MM.1S (cell line): ENCODE measurements at regions not wholly inside any gene's neighbourhood (a gene's known extent, or its start where the extent isn't known, plus 50 kb on each side); places are given as distances from the start of the nearest gene placed in this dataset.

Source experiments
- DNase-seq: peaks from one replicate; pipeline ENCODE4 v3.0.0-alpha.2; 2015
- H2AFZ ChIP-seq: fragments of 300-600 bp; sonication (generic); 2 replicates; pipeline ENCODE4 v1.6.0; 2016; ENCODE audit warnings: antibody characterized with exemption, low read length
- H3F3A ChIP-seq: fragments of 300-600 bp; sonication (generic); 2 replicates; pipeline ENCODE4 v1.6.1; 2016; ENCODE audit warnings: mild to moderate bottlenecking, antibody characterized with exemption, low read length, moderate library complexity, mixed read lengths; ENCODE audit not compliant: insufficient read depth
- H3K27ac ChIP-seq: fragments of 300-600 bp; sonication (generic); 2 replicates; pipeline ENCODE4 v1.5.1; 2016; ENCODE audit warnings: mild to moderate bottlenecking, low read length
- H3K27me3 ChIP-seq: fragments of 300-600 bp; sonication (generic); replicated peaks from 2 replicates; pipeline ENCODE4 v1.6.0; 2016; ENCODE audit warnings: low read length; ENCODE audit not compliant: insufficient read depth
- H3K36me3 ChIP-seq: fragments of 300-600 bp; sonication (generic); replicated peaks from 2 replicates; pipeline ENCODE4 v1.6.1; 2016; ENCODE audit warnings: mild to moderate bottlenecking, low read length, mixed read lengths; ENCODE audit not compliant: insufficient read depth
- H3K4me1 ChIP-seq: fragments of 300-600 bp; sonication (generic); 2 replicates; pipeline ENCODE4 v1.6.1; 2016; ENCODE audit warnings: low read length, mixed read lengths
- H3K4me2 ChIP-seq: fragments of 300-600 bp; sonication (generic); 2 replicates; pipeline ENCODE4 v1.6.0; 2016; ENCODE audit warnings: low read depth, low read length
- H3K4me3 ChIP-seq: fragments of 300-600 bp; sonication (generic); 2 replicates; pipeline ENCODE4 v1.5.1; 2016; ENCODE audit warnings: low read length, mixed read lengths
- H3K79me2 ChIP-seq: fragments of 300-600 bp; sonication (generic); 2 replicates; pipeline ENCODE4 v1.6.1; 2016; ENCODE audit warnings: mixed run types, low read length, mixed read lengths
- H3K9ac ChIP-seq: fragments of 300-600 bp; sonication (generic); 2 replicates; pipeline ENCODE4 v1.6.1; 2016; ENCODE audit warnings: low read length, mixed read lengths
- H3K9me2 ChIP-seq: fragments of 300-600 bp; sonication (generic); replicated peaks from 2 replicates; pipeline ENCODE4 v1.6.1; 2016; ENCODE audit warnings: mild to moderate bottlenecking, low read length, mixed read lengths; ENCODE audit not compliant: insufficient read depth
- H3K9me3 ChIP-seq: fragments of 300-600 bp; sonication (generic); replicated peaks from 2 replicates; pipeline ENCODE4 v1.6.1; 2016; ENCODE audit warnings: mild to moderate bottlenecking, low read length, mixed read lengths; ENCODE audit not compliant: insufficient read depth
- H4K20me1 ChIP-seq: fragments of 300-600 bp; sonication (generic); 2 replicates; pipeline ENCODE4 v1.6.1; 2016; ENCODE audit warnings: mild to moderate bottlenecking, low read length, moderate library complexity, mixed read lengths; ENCODE audit not compliant: insufficient read depth
- CTCF ChIP-seq: fragments of 300-600 bp; sonication (generic); IDR thresholded peaks from 2 replicates; pipeline ENCODE4 v1.5.1; 2016; ENCODE audit warnings: antibody characterized with exemption, low read length, mixed read lengths
- EZH2 ChIP-seq: fragments of 300-600 bp; sonication (generic); optimal IDR thresholded peaks from 2 replicates; pipeline ENCODE3; 2017; ENCODE audit warnings: low read depth, mild to moderate bottlenecking, antibody characterized with exemption, low read length, mixed read lengths
- EZH2phosphoT487 ChIP-seq: fragments of 300-600 bp; sonication (generic); IDR thresholded peaks from 2 replicates; pipeline ENCODE4 v1.6.1; 2018; ENCODE audit warnings: antibody characterized with exemption, low read length

GRCh38 chr6:79385893-79386292, 151.3 kb downstream of the LCA5 start:
- Histone ChIP-seq H3F3A (no peaks in the 10 kb centered on the region), H3K4me2 (no peak overlapping the region)
- DNase-seq = no peak

GRCh38 chr6:79385333-79385732, 150.9 kb upstream of the HMGN3 start:
- no peak overlapping the region for H3K9ac ChIP-seq
- no peaks in the 10 kb centered on the region for H3K79me2 ChIP-seq
- no peak overlapping the region for H3K4me3 ChIP-seq
- no peak overlapping the region for H3K4me2 ChIP-seq
- H4K20me1 ChIP-seq = no peaks in the 10 kb centered on the region
- no peaks in the 10 kb centered on the region for H3K27me3 ChIP-seq
- DNase-seq = no peak
- no peaks in the 10 kb centered on the region for H3K36me3 ChIP-seq
- TF ChIP-seq EZH2 = no peak
- no peak for TF ChIP-seq CTCF
- TF ChIP-seq EZH2phosphoT487 = no peak
- H3K9me2 ChIP-seq = no peaks in the 10 kb centered on the region
- H3K27ac ChIP-seq = no peak overlapping the region
- no peaks in the 10 kb centered on the region for H3K4me1 ChIP-seq
- no peaks in the 10 kb centered on the region for H3F3A ChIP-seq
- no peak overlapping the region for H2AFZ ChIP-seq
- no peaks in the 10 kb centered on the region for H3K9me3 ChIP-seq

More at GRCh38 chr6:79385893-79386292, 151.3 kb downstream of the LCA5 start:
- Histone ChIP-seq H3K9ac (no peak overlapping the region), H3K36me3 (no peaks in the 10 kb centered on the region), H3K27me3 (no peaks in the 10 kb centered on the region), H3K27ac (no peak overlapping the region), H2AFZ (no peak overlapping the region), H3K79me2 (no peaks in the 10 kb centered on the region), H3K4me1 (no peaks in the 10 kb centered on the region), H4K20me1 (no peaks in the 10 kb centered on the region), H3K9me3 (no peaks in the 10 kb centered on the region), H3K4me3 (no peak overlapping the region), H3K9me2 (no peaks in the 10 kb centered on the region)
- TF ChIP-seq EZH2 = no peak
- no peak for TF ChIP-seq CTCF
- TF ChIP-seq EZH2phosphoT487 = no peak

- Histone ChIP-seq H3K9me2 (no peaks in the 10 kb centered on the region), H3K27ac (no peak overlapping the region), H3K9ac (no peak overlapping the region), H3K4me2 (no peak overlapping the region), H3K9me3 (no peaks in the 10 kb centered on the region), H4K20me1 (no peaks in the 10 kb centered on the region), H3K27me3 (no peaks in the 10 kb centered on the region), H3K4me3 (no peak overlapping the region), H3K79me2 (no peaks in the 10 kb centered on the region), H3F3A (no peaks in the 10 kb centered on the region), H3K36me3 (no peaks in the 10 kb centered on the region), H3K4me1 (no peaks in the 10 kb centered on the region), H2AFZ (no peak overlapping the region)
- TF ChIP-seq CTCF = no peak
- TF ChIP-seq EZH2 = no peak
- no peak for TF ChIP-seq EZH2phosphoT487
- no peak for DNase-seq
Observed at GRCh38 chr6:79384845-79385244, 150.4 kb upstream of the HMGN3 start.
